Astrocyte of the cerebellum (primary cell): ENCODE measurements at regions not wholly inside any gene's neighbourhood (a gene's known extent, or its start where the extent isn't known, plus 50 kb on each side); places are given as distances from the start of the nearest gene placed in this dataset.

Experiments
- DNase-seq: peaks from one replicate; pipeline ENCODE4 v3.0.0-alpha.2; 2011; ENCODE audit warnings: low read depth
- H3K4me3 ChIP-seq: 2 replicates; pipeline ENCODE4 v1.5.1; 2011; ENCODE audit warnings: mild to moderate bottlenecking, low read depth, low read length, moderate library complexity
- CTCF ChIP-seq: IDR thresholded peaks from 2 replicates; pipeline ENCODE4 v1.5.1; 2012; ENCODE audit warnings: low read length, low read depth, moderate library complexity, mild to moderate bottlenecking; ENCODE audit errors: missing control alignments
- in situ Hi-C: cut with HindIII; loops from 2 replicates; pipeline ENCODE4 v1.10.0; 2017; ENCODE audit warnings: low sequenced_read_pairs

DNA sequence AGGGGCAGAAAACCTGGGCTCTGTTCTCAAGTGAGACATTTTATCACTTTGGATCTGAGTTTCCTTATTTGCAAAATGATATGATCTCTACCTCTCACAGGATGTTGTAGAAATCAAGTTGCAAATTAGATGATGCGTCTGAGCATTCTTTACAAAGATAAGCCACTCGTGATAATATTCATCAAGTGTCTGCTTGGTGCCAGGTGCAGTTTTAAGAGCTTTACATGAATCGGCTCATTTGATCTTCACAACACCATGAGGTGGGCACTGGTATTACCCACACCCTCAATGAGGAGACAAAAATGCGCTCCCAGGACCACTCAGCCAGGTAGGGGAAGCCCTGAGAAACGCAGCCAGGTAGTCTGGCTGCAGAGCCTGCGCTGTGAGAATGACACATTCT is 59.1 kb upstream of the CA12 start:
- no peak for TF ChIP-seq CTCF
- no peak overlapping the region for H3K4me3 ChIP-seq
- in situ Hi-C loops: no loop called here
- no peak for DNase-seq

- in situ Hi-C loops: no loop called here
- no peak for TF ChIP-seq CTCF
- no peak for DNase-seq
- H3K4me3 ChIP-seq: no peak overlapping the region
These were observed 59.6 kb upstream of the CA12 start for GRCh38 chr15:63441266-63441665.

GRCh38 chr15:63442080-63442479 is 60.4 kb upstream of the CA12 start:
- in situ Hi-C loops: no loop called here
- no peak for TF ChIP-seq CTCF
- no peak for DNase-seq
- no peak overlapping the region for H3K4me3 ChIP-seq

GRCh38 chr15:63444611-63445010 is 59.8 kb upstream of the USP3 start:
- H3K4me3 ChIP-seq: no peak overlapping the region
- TF ChIP-seq CTCF: no peak
- DNase-seq: no peak
- in situ Hi-C loops: no loop called here

DNA sequence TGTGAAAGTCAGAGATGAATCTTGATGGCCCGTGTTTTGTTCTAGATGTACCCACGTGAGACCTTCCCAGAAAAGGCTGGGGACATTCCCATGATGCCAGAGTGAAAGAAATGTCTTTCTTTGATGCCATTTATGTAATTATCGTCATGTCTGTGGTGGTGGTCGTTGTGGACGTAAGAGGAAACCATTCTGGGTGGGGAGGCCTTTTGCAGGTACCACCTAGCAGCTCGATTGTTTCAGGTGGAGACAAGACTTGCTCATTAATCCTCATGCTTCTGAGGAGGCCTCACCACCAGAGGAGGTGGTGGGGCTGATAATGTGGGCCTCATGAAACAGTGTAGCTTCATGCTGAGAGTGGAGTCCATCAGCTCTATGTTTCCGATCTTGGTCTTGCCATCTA is 58.1 kb upstream of the USP3 start:
- H3K4me3 ChIP-seq: no peak overlapping the region
- DNase-seq: no peak
- in situ Hi-C loops: no loop called here
- TF ChIP-seq CTCF: no peak

DNA sequence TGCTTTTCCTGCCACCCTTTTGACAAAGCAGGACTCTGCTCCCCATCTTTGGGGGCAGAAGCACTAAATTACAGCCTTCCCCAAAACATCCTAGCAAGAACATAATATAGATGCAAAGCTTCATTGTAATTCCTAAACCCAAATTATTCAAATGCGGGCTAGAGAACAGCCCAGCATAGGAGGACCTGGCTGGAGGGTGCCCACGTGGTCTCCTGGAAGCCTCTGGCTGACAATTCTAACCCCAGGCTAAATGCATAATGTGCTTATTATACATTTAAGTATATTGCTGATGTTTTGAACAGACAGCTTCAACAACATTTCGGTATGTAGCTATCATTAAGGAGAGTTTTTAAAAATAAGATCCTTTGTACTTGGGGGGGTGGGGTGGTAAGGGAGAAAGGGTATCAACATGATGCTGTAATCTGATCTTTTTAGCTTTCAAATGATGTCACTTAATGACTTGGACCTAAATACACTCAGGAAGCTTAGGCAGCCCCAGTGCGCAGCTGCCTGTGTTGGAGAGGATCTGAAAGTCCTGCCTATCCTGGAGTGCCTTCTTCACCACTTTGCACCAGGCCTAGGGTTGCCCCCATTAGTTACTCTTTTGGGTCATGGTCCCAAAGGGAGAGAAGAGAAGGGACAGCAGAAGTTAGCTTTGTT is 57.2 kb upstream of the USP3 start:
- in situ Hi-C loops: no loop called here
- H3K4me3 ChIP-seq: no peak overlapping the region
- no peak for DNase-seq
- TF ChIP-seq CTCF: no peak
